ENCODE measurements at regions not wholly inside any gene's neighbourhood (a gene's known extent, or its start where the extent isn't known, plus 50 kb on each side); places are given as distances from the start of the nearest gene placed in this dataset.

DNA sequence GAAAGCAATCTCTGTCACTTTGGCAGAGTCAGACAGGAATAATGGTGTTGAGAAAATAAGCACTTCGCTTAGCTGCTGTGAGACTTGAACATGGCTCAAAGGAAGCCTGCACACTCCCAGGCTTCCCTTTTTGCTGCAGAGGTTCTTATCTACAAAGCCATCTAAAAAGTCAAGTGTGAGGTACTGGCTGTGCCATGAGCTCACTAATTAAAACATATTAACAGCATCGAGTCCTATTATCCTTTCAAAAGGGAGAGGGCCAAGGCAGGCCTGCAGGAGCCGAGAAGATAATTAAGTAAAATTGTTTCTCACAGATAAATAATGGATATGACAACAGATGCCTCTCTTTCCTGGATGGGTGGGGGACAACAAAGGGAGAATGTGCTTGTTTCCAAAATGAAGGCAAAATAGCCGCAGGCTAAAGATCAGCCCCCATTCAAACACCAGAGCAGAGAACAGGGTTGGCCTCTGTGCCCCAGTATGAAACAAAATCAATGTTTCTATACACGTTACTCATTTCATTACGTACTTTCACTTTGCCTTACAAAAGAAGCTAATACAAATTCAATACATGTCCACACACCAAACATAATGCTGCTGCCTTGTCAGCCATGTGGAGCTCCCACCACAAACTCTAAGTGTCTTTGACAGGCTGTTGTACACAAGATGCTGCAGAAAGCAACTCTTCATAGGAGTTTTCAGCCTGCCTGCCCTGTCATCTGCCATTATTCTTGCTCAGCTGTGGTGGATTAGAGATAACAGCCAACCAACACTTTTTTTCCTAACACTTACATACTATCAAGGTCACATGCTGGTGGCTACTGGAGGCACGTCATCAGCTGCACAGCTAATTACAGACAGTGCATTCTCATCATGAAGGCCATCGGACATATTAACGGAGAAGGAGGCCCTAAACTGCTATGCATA, 55.3 kb downstream of the ELAPOR2 start:
- TF ChIP-seq, protein P1, sequence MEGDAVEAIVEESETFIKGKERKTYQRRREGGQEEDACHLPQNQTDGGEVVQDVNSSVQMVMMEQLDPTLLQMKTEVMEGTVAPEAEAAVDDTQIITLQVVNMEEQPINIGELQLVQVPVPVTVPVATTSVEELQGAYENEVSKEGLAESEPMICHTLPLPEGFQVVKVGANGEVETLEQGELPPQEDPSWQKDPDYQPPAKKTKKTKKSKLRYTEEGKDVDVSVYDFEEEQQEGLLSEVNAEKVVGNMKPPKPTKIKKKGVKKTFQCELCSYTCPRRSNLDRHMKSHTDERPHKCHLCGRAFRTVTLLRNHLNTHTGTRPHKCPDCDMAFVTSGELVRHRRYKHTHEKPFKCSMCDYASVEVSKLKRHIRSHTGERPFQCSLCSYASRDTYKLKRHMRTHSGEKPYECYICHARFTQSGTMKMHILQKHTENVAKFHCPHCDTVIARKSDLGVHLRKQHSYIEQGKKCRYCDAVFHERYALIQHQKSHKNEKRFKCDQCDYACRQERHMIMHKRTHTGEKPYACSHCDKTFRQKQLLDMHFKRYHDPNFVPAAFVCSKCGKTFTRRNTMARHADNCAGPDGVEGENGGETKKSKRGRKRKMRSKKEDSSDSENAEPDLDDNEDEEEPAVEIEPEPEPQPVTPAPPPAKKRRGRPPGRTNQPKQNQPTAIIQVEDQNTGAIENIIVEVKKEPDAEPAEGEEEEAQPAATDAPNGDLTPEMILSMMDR (IDR thresholded peaks at IDR 0.05): no peak
- no peak for TF ChIP-seq POLR2AphosphoS5 (IDR thresholded peaks at IDR 0.05)
- no peak for TF ChIP-seq POLR2A (IDR thresholded peaks at IDR 0.05)

Measured in transverse colon (tissue), 4 donors.